ENCODE measurements at regions not wholly inside any gene's neighbourhood (a gene's known extent, or its start where the extent isn't known, plus 50 kb on each side); places are given as distances from the start of the nearest gene placed in this dataset.

DNA sequence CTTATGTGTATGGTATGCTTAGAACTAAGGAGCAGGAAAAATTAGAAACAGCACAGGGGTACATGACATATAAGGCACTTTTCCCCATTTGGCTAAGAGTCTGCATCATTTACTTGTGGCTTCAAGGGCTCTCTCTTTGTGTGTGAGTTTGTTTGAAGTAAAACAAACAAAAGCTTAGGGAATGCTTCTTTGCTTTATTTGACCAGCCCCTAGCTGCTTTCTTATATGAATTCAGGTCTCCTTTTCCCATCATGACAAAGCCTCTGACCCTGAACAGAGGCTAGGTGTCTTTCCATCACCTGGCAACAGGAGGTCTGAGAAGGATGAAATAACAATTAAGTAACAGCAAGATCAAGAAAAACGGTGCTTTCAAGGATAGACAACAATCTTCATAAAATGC lies 643.8 kb upstream of the ADGRL2 start:
- H3K36me3 ChIP-seq (replicated peaks in 1 of 2): no peaks in the 10 kb centered on the region
- no peak overlapping the region for H3K27ac ChIP-seq
- intact Hi-C loops (cut with DNase I): no loop called here
- no peaks in the 10 kb centered on the region for H3K27me3 ChIP-seq
- peaks cover 0 to 14% of the 10 kb centered on the region in 2 donors for H3K4me1 ChIP-seq (replicated peaks in 1 of 2)
- DNase-seq: no peak
- 42 to 63% (median 57%) methylated on average over 1 of the region's 1 CpG for WGBS, 4 donors
- no peak overlapping the region for H3K4me3 ChIP-seq
- no peaks in the 10 kb centered on the region for H3K9me3 ChIP-seq (replicated peaks in 1 of 3)
- no peak for TF ChIP-seq POLR2A (IDR thresholded peaks at IDR 0.05)
- TF ChIP-seq, protein P1, sequence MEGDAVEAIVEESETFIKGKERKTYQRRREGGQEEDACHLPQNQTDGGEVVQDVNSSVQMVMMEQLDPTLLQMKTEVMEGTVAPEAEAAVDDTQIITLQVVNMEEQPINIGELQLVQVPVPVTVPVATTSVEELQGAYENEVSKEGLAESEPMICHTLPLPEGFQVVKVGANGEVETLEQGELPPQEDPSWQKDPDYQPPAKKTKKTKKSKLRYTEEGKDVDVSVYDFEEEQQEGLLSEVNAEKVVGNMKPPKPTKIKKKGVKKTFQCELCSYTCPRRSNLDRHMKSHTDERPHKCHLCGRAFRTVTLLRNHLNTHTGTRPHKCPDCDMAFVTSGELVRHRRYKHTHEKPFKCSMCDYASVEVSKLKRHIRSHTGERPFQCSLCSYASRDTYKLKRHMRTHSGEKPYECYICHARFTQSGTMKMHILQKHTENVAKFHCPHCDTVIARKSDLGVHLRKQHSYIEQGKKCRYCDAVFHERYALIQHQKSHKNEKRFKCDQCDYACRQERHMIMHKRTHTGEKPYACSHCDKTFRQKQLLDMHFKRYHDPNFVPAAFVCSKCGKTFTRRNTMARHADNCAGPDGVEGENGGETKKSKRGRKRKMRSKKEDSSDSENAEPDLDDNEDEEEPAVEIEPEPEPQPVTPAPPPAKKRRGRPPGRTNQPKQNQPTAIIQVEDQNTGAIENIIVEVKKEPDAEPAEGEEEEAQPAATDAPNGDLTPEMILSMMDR (IDR thresholded peaks at IDR 0.05): no peak

DNA sequence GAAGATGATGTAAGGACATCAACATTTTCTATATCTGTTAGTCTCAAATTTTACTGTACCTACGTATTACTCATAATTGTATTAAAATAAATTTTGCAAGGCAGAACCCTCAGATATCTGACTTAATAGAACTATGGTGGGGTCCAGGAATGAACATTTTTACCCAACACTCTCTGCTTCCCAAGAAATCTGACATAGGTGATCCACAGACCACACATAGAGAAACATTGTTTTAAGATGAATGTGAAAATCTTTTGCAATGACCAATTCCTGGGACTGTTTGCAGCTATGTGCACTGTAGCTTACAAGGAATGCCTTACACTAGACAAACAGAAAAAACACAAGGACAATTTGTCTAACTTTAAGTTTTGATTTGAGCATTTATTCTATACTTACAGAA lies 645.6 kb upstream of the ADGRL2 start:
- no peak for TF ChIP-seq POLR2A (IDR thresholded peaks at IDR 0.05)
- TF ChIP-seq, protein P1 (IDR thresholded peaks at IDR 0.05): no peak
- Histone ChIP-seq H3K27me3 (no peaks in the 10 kb centered on the region), H3K4me3 (no peak overlapping the region), H3K27ac (no peak overlapping the region), H3K9me3 (replicated peaks in 1 of 3) (no peaks in the 10 kb centered on the region), H3K4me1 (replicated peaks in 1 of 2) (peaks cover 0 to 14% of the 10 kb centered on the region in 2 donors), H3K36me3 (replicated peaks in 1 of 2) (no peaks in the 10 kb centered on the region)
- 84 to 97% (median 89%) methylated on average over 1 of the region's 1 CpG for WGBS, 4 donors
- intact Hi-C loops (cut with DNase I): no loop called here
- DNase-seq: no peak

DNA sequence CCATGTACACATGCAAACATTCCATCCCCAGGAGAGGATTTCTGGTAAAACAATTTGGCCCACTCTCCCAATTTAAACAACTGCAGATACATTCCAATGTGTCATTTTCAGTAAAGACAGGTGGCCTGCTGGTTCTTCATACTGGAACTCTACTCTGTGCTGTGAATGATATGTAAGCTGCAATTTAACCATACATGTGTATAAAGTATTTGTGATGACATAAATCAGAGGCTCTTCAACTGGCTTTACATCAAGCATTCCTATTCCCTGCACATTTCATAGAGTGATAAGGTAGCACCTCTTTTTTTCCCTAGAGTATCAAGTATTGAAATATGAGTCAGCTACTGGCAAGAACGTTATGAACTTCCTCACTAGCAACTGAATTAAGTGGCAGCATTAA lies 649.5 kb upstream of the ADGRL2 start:
- no peaks in the 10 kb centered on the region for H3K36me3 ChIP-seq (replicated peaks in 1 of 2)
- H3K27ac ChIP-seq: no peak overlapping the region
- no peaks in the 10 kb centered on the region for H3K27me3 ChIP-seq
- no peaks in the 10 kb centered on the region for H3K4me1 ChIP-seq (replicated peaks in 1 of 2)
- no peaks in the 10 kb centered on the region for H3K9me3 ChIP-seq (replicated peaks in 1 of 3)
- TF ChIP-seq POLR2A (IDR thresholded peaks at IDR 0.05): no peak
- TF ChIP-seq, protein P1 (IDR thresholded peaks at IDR 0.05): no peak
- H3K4me3 ChIP-seq: no peak overlapping the region
- intact Hi-C loops (cut with DNase I): no loop called here
- no peak for DNase-seq
- 6 to 19% (median 14%) methylated on average over 1 of the region's 1 CpG for WGBS, 4 donors

DNA sequence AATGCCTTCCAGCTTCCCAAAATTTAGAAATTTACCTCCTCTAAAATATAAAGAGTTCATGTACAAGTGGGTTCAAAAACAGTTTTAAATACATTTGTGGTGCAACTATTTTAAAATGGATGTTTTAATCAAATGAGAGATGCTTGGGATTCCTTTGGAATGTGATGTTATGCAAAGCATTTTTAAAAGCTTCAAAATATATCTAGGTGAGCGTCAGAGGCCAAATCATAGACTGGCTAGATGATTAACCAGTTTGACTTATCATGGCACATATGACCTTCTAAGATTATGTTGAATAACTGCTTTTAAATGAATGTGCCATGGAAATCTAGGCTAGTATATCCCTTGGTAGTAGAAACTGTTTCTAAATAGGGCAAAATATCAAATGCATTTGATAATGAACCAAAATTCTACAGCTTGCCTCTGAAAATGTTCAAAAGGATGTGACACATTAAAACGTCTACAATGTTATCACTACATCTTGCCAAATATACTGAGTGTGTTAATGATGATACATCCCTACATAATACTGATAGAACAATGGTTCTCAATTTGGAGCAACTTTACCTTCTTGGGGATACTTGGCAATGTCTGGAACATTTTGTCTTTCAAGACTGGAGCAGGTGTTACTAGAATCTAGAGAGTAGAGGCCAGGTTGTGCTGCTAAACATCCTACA lies 650.9 kb upstream of the ADGRL2 start:
- no peak for TF ChIP-seq POLR2A (IDR thresholded peaks at IDR 0.05)
- TF ChIP-seq, protein P1 (IDR thresholded peaks at IDR 0.05): no peak
- Histone ChIP-seq H3K4me1 (replicated peaks in 1 of 2) (no peaks in the 10 kb centered on the region), H3K27ac (no peak overlapping the region), H3K9me3 (replicated peaks in 1 of 3) (no peaks in the 10 kb centered on the region), H3K4me3 (no peak overlapping the region), H3K27me3 (no peaks in the 10 kb centered on the region), H3K36me3 (replicated peaks in 1 of 2) (no peaks in the 10 kb centered on the region)
- 40 to 56% (median 46%) methylated on average over 2 of the region's 2 CpGs for WGBS, 4 donors
- DNase-seq: no peak
- intact Hi-C loops (cut with DNase I): no loop called here

Data from adrenal gland (tissue), 9 donors.